MM.1S (cell line): ENCODE measurements at regions not wholly inside any gene's neighbourhood (a gene's known extent, or its start where the extent isn't known, plus 50 kb on each side); places are given as distances from the start of the nearest gene placed in this dataset.

ENCODE experiments used
- CTCF ChIP-seq: fragments of 300-600 bp; sonication (generic); IDR thresholded peaks from 2 replicates; pipeline ENCODE4 v1.5.1; 2016; ENCODE audit warnings: antibody characterized with exemption, low read length, mixed read lengths
- EZH2 ChIP-seq: fragments of 300-600 bp; sonication (generic); optimal IDR thresholded peaks from 2 replicates; pipeline ENCODE3; 2017; ENCODE audit warnings: low read depth, mild to moderate bottlenecking, antibody characterized with exemption, low read length, mixed read lengths
- EZH2phosphoT487 ChIP-seq: fragments of 300-600 bp; sonication (generic); IDR thresholded peaks from 2 replicates; pipeline ENCODE4 v1.6.1; 2018; ENCODE audit warnings: antibody characterized with exemption, low read length

- TF ChIP-seq CTCF = no peak
- no peak for TF ChIP-seq EZH2
- TF ChIP-seq EZH2phosphoT487 = no peak
These were observed 63.7 kb downstream of the ZC3H11B start for GRCh38 chr1:219549215-219549614.
